IMR-90 (cell line): ENCODE measurements at regions not wholly inside any gene's neighbourhood (a gene's known extent, or its start where the extent isn't known, plus 50 kb on each side); places are given as distances from the start of the nearest gene placed in this dataset.

Experiments
- ATAC-seq: fragments of 200-7000 bp; cut with Tn5 transposase; 2 replicates; pipeline ENCODE4 v1.9.1; 2020; ENCODE audit warnings: low read depth, mild to moderate bottlenecking, moderate library complexity
- BruUV-seq: library from RNA; stranded (reverse); fragments of 400-500 nt; replicated peaks from 2 replicates; lab custom pipeline; 2021; lab: Mats Ljungman, UMichigan
- CTCF ChIA-PET: fragments of 300-600 bp; formaldehyde crosslinking; extraction: SDS; loops from one replicate; lab custom pipeline; 2021; ENCODE audit warnings: antibody characterized with exemption; lab: Yijun Ruan, JAX
- POLR2A ChIA-PET: fragments of 300-600 bp; sonication (Branson Sonifier 250); formaldehyde crosslinking; loops from one replicate; lab custom pipeline; 2022; ENCODE audit warnings: antibody characterized with exemption; ENCODE audit not compliant: unreplicated experiment; lab: Charles Lee
- DNase-seq: peaks from one replicate; pipeline ENCODE4 v3.0.0; 2013
- H2AFZ ChIP-seq: replicated peaks from 2 replicates; pipeline ENCODE3; 2013; ENCODE audit warnings: low read length, mild to moderate bottlenecking; ENCODE audit not compliant: poor library complexity
- H2AK5ac ChIP-seq: 2 replicates; pipeline ENCODE4 v1.6.1; 2013; ENCODE audit warnings: low read depth, low read length, inconsistent platforms
- H2AK9ac ChIP-seq: replicated peaks from 2 replicates; pipeline ENCODE3; 2013; ENCODE audit warnings: mild to moderate bottlenecking, low read depth, low read length, moderate library complexity; ENCODE audit not compliant: poor library complexity
- H2BK120ac ChIP-seq: 2 replicates; pipeline ENCODE4 v1.6.1; 2013; ENCODE audit warnings: low read depth, low read length, inconsistent platforms
- H2BK15ac ChIP-seq: 3 replicates; pipeline ENCODE4 v1.6.1; 2013; ENCODE audit warnings: low read depth, low read length, inconsistent platforms
- H2BK20ac ChIP-seq: 2 replicates; pipeline ENCODE4 v1.6.1; 2013; ENCODE audit warnings: low read depth, mild to moderate bottlenecking, inconsistent platforms, low read length, moderate library complexity
- H2BK5ac ChIP-seq: 2 replicates; pipeline ENCODE4 v1.6.1; 2013; ENCODE audit warnings: mild to moderate bottlenecking, low read depth, low read length, inconsistent platforms; ENCODE audit not compliant: poor library complexity, severe bottlenecking
- H3K14ac ChIP-seq: replicated peaks from 2 replicates; pipeline ENCODE4 v1.6.1; 2013; ENCODE audit warnings: low read depth, low read length, inconsistent platforms
- H3K18ac ChIP-seq: 2 replicates; pipeline ENCODE4 v1.6.1; 2013; ENCODE audit warnings: low read depth, low read length, control low read depth
- H3K23ac ChIP-seq: 2 replicates; pipeline ENCODE4 v1.6.1; 2013; ENCODE audit warnings: low read depth, low read length, inconsistent platforms
- H3K27ac ChIP-seq: 2 replicates; pipeline ENCODE4 v1.5.1; 2013; ENCODE audit warnings: mild to moderate bottlenecking, control low read depth, low read length; ENCODE audit not compliant: insufficient read depth
- H3K27me3 ChIP-seq: 2 replicates; pipeline ENCODE4 v1.6.1; 2013; ENCODE audit warnings: low read length; ENCODE audit not compliant: control insufficient read depth, insufficient read depth
- H3K36me3 ChIP-seq: 2 replicates; pipeline ENCODE4 v1.6.1; 2013; ENCODE audit warnings: low read length, mixed read lengths; ENCODE audit not compliant: control insufficient read depth, insufficient read depth
- H3K4ac ChIP-seq: 2 replicates; pipeline ENCODE4 v1.6.1; 2013; ENCODE audit warnings: low read depth, low read length, inconsistent platforms
- H3K4me1 ChIP-seq: 2 replicates; pipeline ENCODE4 v1.6.1; 2013; ENCODE audit warnings: low read length, mixed read lengths; ENCODE audit not compliant: control insufficient read depth, insufficient read depth
- H3K4me2 ChIP-seq: 2 replicates; pipeline ENCODE4 v1.6.1; 2013; ENCODE audit warnings: low read depth, mild to moderate bottlenecking, control low read depth, low read length, moderate library complexity
- H3K4me3 ChIP-seq: 2 replicates; pipeline ENCODE4 v1.5.1; 2013; ENCODE audit warnings: low read depth, mild to moderate bottlenecking, control low read depth, low read length, moderate library complexity; ENCODE audit not compliant: insufficient read depth
- H3K56ac ChIP-seq: 2 replicates; pipeline ENCODE4 v1.6.1; 2013; ENCODE audit warnings: low read length, inconsistent platforms; ENCODE audit not compliant: insufficient read depth; ENCODE audit errors: extremely low read depth
- H3K79me1 ChIP-seq, 2 experiments: 2 replicates each; pipeline ENCODE4 v1.6.1; 2013; ENCODE audit warnings: low read length in 2 of 2, inconsistent platforms in 1 of 2, low read depth in 1 of 2
- H3K9ac ChIP-seq: 2 replicates; pipeline ENCODE4 v1.6.1; 2013; ENCODE audit warnings: low read depth, low read length, control low read depth
- H3K9me1 ChIP-seq: 2 replicates; pipeline ENCODE4 v1.6.1; 2013; ENCODE audit warnings: low read length, inconsistent platforms; ENCODE audit not compliant: insufficient read depth
- H3K9me3 ChIP-seq: 2 replicates; pipeline ENCODE4 v1.6.1; 2013; ENCODE audit warnings: low read length; ENCODE audit not compliant: control insufficient read depth, insufficient read depth
- H4K20me1 ChIP-seq: 2 replicates; pipeline ENCODE4 v1.6.1; 2013; ENCODE audit warnings: low read length, inconsistent platforms; ENCODE audit not compliant: insufficient read depth
- H4K5ac ChIP-seq: 2 replicates; pipeline ENCODE4 v1.6.1; 2013; ENCODE audit warnings: mild to moderate bottlenecking, low read depth, low read length, control low read depth
- H4K8ac ChIP-seq, 2 experiments: 2 replicates each; pipeline ENCODE4 v1.6.1; 2013; ENCODE audit warnings: low read depth in 2 of 2, low read length in 2 of 2, control low read depth in 1 of 2, inconsistent platforms in 1 of 2
- H4K91ac ChIP-seq: 2 replicates; pipeline ENCODE4 v1.6.1; 2013; ENCODE audit warnings: low read depth, low read length, inconsistent platforms; ENCODE audit not compliant: insufficient read depth
- CEBPB ChIP-seq: IDR thresholded peaks from 2 replicates; pipeline ENCODE4 v1.6.1; 2012; ENCODE audit warnings: low read depth, low read length, improper control_type of control experiment
- CTCF ChIP-seq: conservative IDR thresholded peaks from 2 replicates; pipeline ENCODE4 v1.5.1; 2012; ENCODE audit warnings: mild to moderate bottlenecking, low read depth, low read length, improper control_type of control experiment
- MAFK ChIP-seq: IDR thresholded peaks from 2 replicates; pipeline ENCODE4 v1.6.1; 2012; ENCODE audit warnings: low read depth, low read length, improper control_type of control experiment
- MAZ ChIP-seq: IDR thresholded peaks from 2 replicates; pipeline ENCODE4 v1.6.1; 2012; ENCODE audit warnings: low read depth, mild to moderate bottlenecking, low read length, improper control_type of control experiment, moderate library complexity, borderline replicate concordance
- NFE2L2 ChIP-seq: fragments of 150-350 bp; IDR thresholded peaks from 2 replicates; pipeline ENCODE4 v1.6.1; 2016; ENCODE audit warnings: low read depth, mild to moderate bottlenecking, low read length
- POLR2A ChIP-seq: IDR thresholded peaks from 2 replicates; pipeline ENCODE4 v1.6.1; 2012; ENCODE audit warnings: mild to moderate bottlenecking, low read depth, low read length
- RFX5 ChIP-seq: IDR thresholded peaks from 2 replicates; pipeline ENCODE4 v1.8.0; 2012; ENCODE audit warnings: low read depth, mild to moderate bottlenecking, low read length, moderate library complexity
- SMC3 ChIP-seq: fragments of 150-350 bp; IDR thresholded peaks from 2 replicates; pipeline ENCODE4 v1.6.1; 2016; ENCODE audit warnings: low read depth, mild to moderate bottlenecking, antibody characterized with exemption, low read length, moderate library complexity
- WGBS, 2 experiments: methylation state at CpG; one replicate each; pipeline versions ENCODE4 v1.1.5 to v1.1.7; 2013; ENCODE audit warnings: missing lambda C conversion rate in 2 of 2; ENCODE audit not compliant: insufficient read length in 1 of 2; ENCODE audit errors: extremely low coverage in 2 of 2; 5-methylcytosine and 5-hydroxymethylcytosine counted together
- dilution Hi-C: fragments of 300-500 bp; cut with HindIII; formaldehyde crosslinking; loops from one replicate; pipeline ENCODE4 v1.14.3; 2018; ENCODE audit warnings: low sequenced_read_pairs; ENCODE audit not compliant: unreplicated experiment
- in situ Hi-C: fragments of 300-500 bp; cut with MboI; formaldehyde crosslinking; loops from 3 replicates; pipeline ENCODE4 v1.14.3; 2019; ENCODE audit warnings: low sequenced_read_pairs, inconsistent platforms, mixed read lengths
- intact Hi-C: fragments of 100-400 bp; cut with micrococcal nuclease; formaldehyde crosslinking; loops from 2 replicates; pipeline ENCODE4 v1.10.0; 2022
- TF ChIP-seq, protein P1 (sequence below): fragments of 150-350 bp; IDR thresholded peaks from 2 replicates; pipeline ENCODE4 v1.6.1; 2017; ENCODE audit warnings: mild to moderate bottlenecking, antibody characterized with exemption, low read length, low read depth

GRCh38 chr15:23855947-23856346 is 168.8 kb upstream of the NDN start:
- ChIA-PET CTCF (no interaction called here), POLR2A (no interaction called here)
- intact Hi-C loops: no loop called here
- Histone ChIP-seq H3K4ac (no peak overlapping the region), H3K9ac (no peak overlapping the region), H3K4me3 (no peak overlapping the region), H4K91ac (no peak overlapping the region), H3K14ac (no peak overlapping the region), H3K36me3 (no peaks in the 10 kb centered on the region), H3K4me2 (no peak overlapping the region), H3K9me1 (no peaks in the 10 kb centered on the region), H3K27ac (no peak overlapping the region), H2BK5ac (no peak overlapping the region), H3K27me3 (no peaks in the 10 kb centered on the region), H2AFZ (no peak overlapping the region), H3K56ac (no peak overlapping the region), H3K23ac (no peak overlapping the region), H2BK120ac (no peak overlapping the region), H3K18ac (no peak overlapping the region), H4K20me1 (no peaks in the 10 kb centered on the region), H2BK20ac (no peak overlapping the region), H2BK15ac (no peak overlapping the region), H3K4me1 (no peaks in the 10 kb centered on the region), H2AK5ac (no peak overlapping the region), H3K9me3 (peaks cover 5% of the 10 kb centered on the region; the same call in 1 of the 2 replicates), H3K79me1 (no peaks in the 10 kb centered on the region), H2AK9ac (no peak overlapping the region), H4K8ac (no peak overlapping the region), H4K5ac (no peak overlapping the region)
- in situ Hi-C loops: loop anchor here (10.0 kb wide), 1 partner anchor 211 kb away; the partner anchor contains the start of gene MAGEL2
- BruUV-seq: no TSS peak
- no peak for DNase-seq
- no peak for TF ChIP-seq CEBPB
- no peak for TF ChIP-seq SMC3
- no peak for TF ChIP-seq RFX5
- TF ChIP-seq, protein P1, sequence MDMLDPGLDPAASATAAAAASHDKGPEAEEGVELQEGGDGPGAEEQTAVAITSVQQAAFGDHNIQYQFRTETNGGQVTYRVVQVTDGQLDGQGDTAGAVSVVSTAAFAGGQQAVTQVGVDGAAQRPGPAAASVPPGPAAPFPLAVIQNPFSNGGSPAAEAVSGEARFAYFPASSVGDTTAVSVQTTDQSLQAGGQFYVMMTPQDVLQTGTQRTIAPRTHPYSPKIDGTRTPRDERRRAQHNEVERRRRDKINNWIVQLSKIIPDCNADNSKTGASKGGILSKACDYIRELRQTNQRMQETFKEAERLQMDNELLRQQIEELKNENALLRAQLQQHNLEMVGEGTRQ: no peak
- no peak for TF ChIP-seq NFE2L2
- no peak for TF ChIP-seq MAZ
- TF ChIP-seq POLR2A: no peak
- no peak for TF ChIP-seq CTCF
- no peak for TF ChIP-seq MAFK
- ATAC-seq: no peak
- dilution Hi-C loops: no loop called here
- no CpG with 5 or more reads among the region's 4 CpGs for WGBS, 2 experiments
